ENCODE measurements at regions not wholly inside any gene's neighbourhood (a gene's known extent, or its start where the extent isn't known, plus 50 kb on each side); places are given as distances from the start of the nearest gene placed in this dataset.

GRCh38 chr11:26901162-26901561, 92.8 kb upstream of the FIBIN start:
- TF ChIP-seq CTCF (IDR thresholded peaks at IDR 0.05), result no peak
- TF ChIP-seq POLR2A (IDR thresholded peaks at IDR 0.05), result no peak

Measured in Peyer's patch (tissue), 4 donors.